Peyer's patch (tissue), 4 donors: ENCODE measurements at regions not wholly inside any gene's neighbourhood (a gene's known extent, or its start where the extent isn't known, plus 50 kb on each side); places are given as distances from the start of the nearest gene placed in this dataset.

Experiments
- POLR2A ChIP-seq, 2 donors: fragments of 450-650 bp; IDR thresholded peaks; one replicate each; pipeline ENCODE4 v1.5.1; 2017; ENCODE audit warnings: antibody characterized with exemption in 2 of 2, mild to moderate bottlenecking in 2 of 2, moderate library complexity in 2 of 2
- TF ChIP-seq, protein P1 (sequence below), 6 experiments: fragments of 450-650 bp in 4 of 6; fragments of 200-600 bp in 2 of 6; sonication (generic) in 1 of 6; IDR thresholded peaks; one replicate each; pipeline ENCODE4 v1.5.1; 2017 to 2019; ENCODE audit warnings: antibody characterized with exemption in 6 of 6, mild to moderate bottlenecking in 3 of 6, moderate library complexity in 1 of 6

DNA sequence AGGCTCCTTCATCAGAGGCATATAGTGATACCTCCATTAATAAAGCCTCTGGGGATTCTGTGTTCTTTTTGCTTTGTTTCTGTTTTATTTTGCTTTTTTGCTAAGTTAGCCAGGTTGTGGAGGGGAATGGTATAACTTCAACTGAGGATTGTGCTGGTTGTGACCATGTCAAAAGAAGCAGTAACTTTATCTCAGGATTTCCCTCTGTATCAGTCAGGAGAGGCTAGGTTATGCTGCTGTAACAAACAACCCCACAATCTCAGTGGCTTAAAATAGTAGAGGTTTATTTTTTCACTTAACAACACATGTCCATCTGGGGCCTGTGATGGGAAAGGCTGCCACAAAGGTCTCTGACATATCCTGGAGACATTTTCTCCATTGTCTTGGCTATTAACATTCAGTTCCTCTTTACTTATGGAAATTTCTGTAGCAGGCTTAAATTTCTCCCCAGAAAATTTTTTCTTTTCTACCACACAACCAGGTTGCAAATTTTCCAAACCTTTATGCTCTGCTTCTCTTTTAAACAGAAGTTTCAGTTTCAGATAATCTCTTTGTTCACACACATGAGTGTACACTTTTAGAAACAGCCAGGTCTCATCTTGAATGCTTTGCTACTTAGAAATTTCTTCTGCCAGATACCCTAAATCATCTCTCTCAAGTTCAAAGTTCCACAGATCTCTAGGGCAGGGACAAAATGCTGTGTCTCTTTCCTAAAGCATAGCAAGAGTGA lies 64.7 kb downstream of the UCHL1 start:
- TF ChIP-seq, protein P1, sequence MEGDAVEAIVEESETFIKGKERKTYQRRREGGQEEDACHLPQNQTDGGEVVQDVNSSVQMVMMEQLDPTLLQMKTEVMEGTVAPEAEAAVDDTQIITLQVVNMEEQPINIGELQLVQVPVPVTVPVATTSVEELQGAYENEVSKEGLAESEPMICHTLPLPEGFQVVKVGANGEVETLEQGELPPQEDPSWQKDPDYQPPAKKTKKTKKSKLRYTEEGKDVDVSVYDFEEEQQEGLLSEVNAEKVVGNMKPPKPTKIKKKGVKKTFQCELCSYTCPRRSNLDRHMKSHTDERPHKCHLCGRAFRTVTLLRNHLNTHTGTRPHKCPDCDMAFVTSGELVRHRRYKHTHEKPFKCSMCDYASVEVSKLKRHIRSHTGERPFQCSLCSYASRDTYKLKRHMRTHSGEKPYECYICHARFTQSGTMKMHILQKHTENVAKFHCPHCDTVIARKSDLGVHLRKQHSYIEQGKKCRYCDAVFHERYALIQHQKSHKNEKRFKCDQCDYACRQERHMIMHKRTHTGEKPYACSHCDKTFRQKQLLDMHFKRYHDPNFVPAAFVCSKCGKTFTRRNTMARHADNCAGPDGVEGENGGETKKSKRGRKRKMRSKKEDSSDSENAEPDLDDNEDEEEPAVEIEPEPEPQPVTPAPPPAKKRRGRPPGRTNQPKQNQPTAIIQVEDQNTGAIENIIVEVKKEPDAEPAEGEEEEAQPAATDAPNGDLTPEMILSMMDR (IDR thresholded peaks at IDR 0.05), result no peak
- no peak for TF ChIP-seq POLR2A (IDR thresholded peaks at IDR 0.05)
